HG03558 (cell line): ENCODE measurements at regions not wholly inside any gene's neighbourhood (a gene's known extent, or its start where the extent isn't known, plus 50 kb on each side); places are given as distances from the start of the nearest gene placed in this dataset.
"Not testable (repeated sequence)": the region's sequence is repeated elsewhere in the genome, so short reads cannot be mapped to it uniquely, and the experiment has no call there.

Experiments used
- ATAC-seq: cut with Tn5 transposase; IDR thresholded peaks from one replicate; pipeline ENCODE4 v1.9.1; 2021; ENCODE audit warnings: moderate number of reproducible peaks; ENCODE audit not compliant: unreplicated experiment; ENCODE audit errors: extremely low read depth

DNA sequence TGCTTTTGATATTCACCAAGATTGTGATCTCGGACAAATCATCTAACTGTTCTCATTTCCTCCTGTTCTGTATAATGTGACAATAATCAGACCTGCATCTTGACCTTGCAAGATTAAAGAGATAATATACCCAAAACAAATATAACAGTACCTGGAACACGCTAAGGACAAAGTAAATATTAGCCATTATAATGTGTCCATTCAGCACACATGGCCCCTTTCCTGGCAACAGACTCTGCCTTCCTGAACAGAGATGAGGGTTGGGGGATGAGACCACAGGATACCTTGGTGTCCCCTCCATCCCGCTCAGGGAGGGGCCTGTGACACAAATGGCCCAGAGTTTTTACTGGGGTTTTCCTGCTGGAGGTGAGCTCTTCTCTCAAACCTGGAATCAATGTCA is 143.4 kb upstream of the SERPINE2 start:
- no peak for ATAC-seq

DNA sequence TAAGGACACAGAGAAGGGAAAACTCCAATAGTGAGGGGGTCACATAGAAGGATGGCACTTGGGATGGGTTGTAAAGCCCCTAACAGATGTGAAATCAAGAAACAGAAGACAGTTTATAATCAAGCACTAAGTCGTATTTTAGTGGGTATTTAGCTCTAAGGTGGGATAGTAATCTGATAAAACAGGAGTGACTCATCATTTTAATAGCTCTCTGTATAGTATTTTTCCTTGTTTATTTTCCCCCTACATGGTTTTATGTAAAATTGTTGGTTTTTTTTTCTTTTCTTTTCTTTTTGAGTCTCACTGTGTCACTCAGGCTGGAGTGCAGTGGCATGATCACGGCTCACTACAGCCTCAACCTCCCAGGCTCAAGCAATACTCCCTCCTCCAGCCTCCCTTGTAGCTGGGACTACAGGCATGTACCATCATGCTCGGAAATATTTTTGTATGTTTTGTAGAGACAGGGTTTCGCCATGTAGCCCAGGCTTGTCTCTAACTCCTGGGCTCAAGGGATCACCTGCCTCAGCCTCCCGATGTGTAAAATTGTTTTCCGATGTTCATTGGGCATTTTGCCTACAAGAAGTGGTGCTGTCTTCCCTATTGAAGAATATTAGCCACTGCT is 142.6 kb upstream of the SERPINE2 start:
- no peak for ATAC-seq

DNA sequence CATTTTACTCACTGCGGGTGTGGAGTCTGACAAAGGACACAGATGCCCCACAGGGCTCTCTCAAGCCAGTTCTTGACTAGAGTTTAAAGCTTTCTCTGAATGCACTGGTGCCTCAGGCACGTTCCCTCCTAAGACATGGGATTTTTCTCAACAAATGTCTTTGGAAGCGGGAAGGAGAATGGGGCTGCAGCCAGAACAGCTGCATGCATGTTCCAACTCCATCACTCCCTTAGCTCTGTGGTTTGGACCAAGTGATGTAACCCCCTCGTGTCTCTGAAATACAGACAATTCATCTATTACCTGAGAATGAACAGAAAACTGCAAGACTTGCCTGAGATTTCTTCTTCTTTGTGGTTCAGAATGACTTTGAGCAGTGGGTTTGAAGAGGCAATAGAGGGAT is 141.7 kb upstream of the SERPINE2 start:
- no peak for ATAC-seq

DNA sequence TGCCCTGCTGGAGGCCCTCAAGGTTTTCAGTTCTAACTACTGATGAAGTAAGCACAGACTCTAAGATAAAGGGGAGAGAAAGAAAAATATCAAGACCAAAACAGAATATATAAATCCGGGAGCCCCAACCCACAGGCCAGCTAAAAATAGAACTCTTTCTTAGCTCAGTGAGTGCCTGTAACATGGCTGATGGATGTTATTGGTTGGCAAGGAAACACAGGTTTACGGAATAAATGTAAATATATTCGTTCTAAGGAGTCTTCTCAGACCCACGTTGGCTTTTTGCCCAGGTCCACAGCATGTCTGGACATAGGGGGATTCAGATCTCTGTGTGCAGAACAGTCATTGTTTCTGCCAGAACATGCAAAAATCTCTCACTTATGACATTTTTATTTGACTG is 139.0 kb upstream of the SERPINE2 start:
- no peak for ATAC-seq

DNA sequence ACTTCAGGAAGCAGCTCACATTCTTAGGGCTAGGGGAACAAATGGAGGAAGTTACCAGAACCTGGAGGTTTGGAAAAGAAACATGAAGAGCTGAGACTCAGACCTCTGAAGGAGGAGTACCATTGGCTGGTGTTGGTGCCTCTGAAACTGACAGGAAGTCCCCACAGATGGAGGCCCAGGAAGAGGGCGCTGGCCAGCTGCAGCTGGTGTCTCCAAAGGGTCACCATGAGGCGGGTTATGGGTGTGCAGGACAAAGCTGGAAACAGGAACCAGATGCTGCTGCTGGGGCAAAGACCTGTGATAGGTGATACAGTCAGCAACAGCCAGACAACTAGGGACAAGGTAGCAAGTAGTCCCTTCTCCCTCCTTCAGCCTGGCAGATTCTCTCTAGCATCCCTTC is 136.5 kb upstream of the SERPINE2 start:
- no peak for ATAC-seq

DNA sequence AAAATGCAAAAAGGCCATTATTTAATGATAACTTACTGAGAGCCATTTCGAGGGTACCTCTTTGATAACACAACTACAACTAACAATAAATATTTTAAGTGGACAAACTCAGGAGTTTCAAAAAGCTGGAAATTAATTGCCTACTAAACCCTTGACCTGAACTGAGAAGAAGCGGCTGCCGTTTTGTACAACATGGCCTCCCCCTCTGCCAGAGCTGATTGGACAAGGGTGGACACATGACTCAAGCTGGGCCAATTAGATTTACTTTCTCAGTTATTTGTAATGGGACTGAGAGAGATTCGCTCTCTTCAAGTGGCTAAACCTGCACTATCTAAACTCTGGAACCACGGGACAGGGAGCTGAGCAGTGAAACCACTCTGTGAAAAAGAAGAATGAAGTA is 135.9 kb upstream of the SERPINE2 start:
- no peak for ATAC-seq

DNA sequence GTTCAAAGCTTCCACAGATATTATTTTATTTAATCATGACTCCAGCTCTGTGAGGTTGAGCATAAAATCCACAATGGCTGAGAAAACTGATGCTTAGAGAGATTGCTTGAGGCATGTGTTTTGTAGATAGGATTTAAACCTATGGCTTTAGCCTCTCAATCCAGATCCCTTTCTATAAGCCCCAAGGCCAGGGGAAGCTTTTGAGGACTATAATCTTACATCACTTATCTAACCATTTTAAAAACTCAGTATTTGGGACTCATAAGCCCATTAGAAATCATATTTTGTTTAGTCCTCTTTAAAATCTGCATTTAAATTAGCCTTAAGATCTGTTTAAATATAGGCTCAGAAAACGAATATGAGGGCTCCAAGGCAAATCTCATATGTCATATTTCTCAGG is 135.4 kb upstream of the SERPINE2 start:
- ATAC-seq: no peak

DNA sequence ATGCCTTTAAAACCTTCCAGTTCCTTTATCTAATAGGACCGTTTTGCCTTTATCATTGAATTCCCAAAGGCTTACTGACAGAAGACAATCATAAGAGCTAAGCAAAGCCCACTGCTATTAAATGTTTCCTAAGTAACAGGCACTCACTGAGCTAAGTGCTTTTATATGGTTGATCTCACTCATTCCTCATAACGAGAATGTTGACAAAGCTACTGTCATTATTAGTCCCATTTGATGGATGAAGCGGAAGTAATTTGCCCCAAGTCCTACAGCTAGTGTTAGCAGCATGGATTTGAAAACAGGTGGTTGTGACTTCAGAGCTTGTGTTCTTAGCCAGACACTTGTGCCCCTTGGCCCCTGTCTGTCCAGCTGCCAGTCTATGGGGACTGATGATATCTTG is 134.8 kb upstream of the SERPINE2 start:
- no peak for ATAC-seq

DNA sequence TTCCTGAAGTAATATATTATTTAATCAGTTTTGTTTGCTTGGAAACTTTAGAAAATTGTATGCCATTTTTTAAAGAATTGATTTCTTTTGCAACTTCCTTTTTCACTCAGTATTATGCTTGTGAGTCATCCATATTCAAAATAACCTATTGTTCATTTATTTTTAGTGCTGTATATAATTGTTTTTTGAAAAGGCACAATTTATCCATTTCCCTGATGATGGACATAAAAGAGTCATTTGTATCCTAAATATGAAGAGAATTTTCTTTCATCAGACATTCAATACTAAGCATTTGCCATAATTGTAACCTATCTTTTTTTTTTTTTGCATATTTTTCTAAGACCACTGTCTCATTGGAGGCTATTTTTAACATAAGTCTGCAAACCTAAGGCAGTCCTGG is 134.1 kb upstream of the SERPINE2 start:
- no peak for ATAC-seq

DNA sequence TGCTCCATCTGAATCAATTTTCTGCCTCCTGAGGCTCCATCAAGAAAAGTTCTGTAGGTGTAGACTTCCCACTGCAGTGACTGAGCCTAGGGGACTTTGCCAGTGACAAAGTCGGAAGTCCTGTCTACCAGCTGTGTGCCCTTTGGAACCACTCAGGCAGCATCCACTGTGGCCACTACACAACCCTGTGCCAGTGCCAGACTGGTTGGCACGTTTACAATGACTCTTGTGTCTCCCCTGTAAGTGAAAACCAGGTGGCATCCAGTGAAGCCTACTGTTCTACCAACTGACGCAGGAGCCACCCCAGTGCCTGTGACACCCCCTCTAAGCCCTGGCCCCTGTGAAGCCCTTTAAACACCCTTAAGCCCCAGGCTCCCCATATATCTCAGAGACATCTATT is 132.1 kb upstream of the SERPINE2 start:
- ATAC-seq: no peak

DNA sequence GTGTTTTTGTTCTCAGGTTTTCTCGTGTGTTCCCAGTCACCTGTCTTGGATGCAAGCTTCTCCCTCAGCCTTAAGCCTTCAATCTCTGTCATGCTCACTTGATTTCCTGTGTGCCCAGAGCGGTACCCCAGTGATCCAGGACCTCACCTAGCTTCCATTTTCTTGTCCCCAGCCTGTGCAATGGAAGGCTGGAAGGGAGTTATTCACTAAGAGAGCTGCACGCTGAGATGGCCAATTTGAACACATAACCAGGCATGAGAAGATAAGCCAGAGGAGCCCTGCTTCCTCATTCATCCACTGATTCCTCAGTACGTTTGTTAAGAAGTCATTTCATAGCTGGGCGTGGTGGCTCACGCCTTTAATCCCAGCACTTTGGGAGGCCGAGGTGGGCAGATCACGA is 130.8 kb upstream of the SERPINE2 start:
- ATAC-seq: no peak

DNA sequence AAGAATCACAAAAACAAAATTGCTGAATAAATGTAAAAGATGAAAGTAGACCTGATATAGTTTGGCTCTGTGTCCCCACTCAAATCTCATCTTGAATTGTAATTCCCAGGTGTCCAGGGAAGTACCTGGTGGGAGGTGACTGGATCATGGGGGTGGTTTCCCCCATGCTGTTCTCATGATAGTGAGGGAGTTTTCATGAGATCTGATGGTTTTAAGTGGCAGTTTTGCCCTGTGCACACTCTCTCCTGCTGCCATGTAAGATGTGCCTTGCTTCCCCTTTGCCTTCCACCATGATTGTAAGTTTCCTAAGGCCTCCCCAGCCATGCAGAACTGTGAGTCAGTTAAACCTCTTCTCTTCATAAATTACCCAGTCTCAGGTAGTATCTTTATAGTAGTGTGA is 128.7 kb upstream of the SERPINE2 start:
- ATAC-seq: not testable (repeated sequence)

DNA sequence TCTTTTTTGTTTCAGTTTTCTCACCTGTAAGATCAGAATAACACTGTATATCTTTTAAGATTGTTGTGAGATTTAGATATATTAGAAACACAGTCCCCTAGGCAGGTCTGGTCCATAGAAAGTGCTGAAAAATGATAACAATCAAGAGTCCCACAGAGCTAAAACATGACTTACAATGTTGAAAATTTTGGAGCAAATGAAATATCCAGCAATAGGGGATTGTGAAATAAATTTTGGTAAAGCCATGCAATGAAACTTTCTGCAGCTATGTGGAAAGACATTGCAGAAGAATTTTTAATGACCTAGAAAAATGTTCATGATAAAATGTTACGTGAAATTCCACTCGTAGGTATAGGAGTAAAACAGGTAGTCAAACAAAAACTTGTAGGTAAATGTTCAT is 127.6 kb upstream of the SERPINE2 start:
- no peak for ATAC-seq

DNA sequence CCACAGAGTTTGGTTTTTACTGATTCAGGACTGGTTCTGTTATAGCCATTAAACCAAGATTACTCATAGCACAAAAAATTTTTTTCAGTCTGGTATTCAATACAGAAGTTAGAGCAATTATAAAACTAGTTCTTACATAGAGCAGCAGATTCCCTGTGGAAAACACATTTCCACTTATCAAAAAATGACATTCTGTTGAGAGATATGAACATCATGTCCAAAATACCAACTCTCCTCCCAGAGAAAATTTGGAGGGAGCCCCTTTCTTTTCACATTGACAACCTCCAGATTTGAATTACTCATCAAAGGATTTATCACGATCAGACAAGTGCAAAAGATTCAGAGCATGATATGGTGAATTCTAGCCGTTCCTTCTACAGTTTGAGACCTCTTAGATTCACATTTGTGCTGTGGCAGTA is 126.8 kb upstream of the SERPINE2 start:
- ATAC-seq: no peak

DNA sequence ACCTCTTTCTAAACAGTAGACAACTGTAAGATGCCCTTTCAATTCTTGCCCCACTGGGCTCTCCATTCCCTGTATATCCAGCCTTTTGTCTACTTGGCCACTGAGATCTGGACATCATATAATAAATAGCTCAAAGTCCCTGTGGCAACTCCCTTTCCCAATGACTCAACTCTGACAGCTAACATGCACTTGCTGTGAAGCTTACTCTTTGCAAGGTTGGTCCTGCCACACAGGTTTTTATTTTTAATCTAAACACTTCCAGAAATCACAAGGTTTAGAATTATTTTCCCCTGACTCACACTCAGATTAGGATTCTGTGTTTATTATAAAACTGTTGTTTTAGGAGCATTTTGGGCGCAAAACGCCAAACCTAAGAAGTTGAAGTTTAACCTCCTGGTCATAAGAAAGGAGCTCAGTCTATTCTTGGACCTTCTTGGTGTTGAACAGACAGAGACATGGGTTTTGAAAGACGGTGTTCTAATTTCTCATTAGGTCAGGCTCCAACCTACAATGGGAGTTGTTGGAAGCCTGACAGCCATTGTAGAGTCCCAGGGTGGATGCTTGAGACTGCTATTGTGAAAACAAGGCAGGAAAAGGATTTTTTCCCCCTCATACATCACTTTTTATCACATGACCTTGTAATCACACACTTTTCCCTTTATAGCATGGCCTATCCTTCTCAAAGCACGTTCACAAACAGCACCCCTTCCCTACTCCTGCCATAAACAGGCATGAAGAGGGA is 124.7 kb upstream of the SERPINE2 start:
- no peak for ATAC-seq

DNA sequence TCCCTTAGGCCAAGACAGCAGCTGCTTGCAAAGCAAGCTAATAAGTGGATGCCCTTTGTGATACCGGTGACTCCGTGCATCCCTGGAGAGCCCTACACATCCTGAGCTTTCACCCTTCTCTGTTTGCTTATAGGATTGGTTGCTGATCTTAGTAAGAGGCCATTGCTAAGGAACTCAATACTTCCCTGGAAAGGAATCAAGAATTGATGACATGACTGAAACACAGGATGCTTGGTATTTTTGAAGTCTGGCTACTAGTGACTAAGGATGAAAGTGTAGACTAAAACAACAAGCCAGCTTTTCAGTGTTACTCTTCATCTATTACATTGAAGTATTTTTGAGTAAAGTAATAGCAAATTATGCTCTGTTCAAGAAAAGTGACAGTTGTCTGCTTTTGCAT is 123.0 kb upstream of the SERPINE2 start:
- no peak for ATAC-seq

DNA sequence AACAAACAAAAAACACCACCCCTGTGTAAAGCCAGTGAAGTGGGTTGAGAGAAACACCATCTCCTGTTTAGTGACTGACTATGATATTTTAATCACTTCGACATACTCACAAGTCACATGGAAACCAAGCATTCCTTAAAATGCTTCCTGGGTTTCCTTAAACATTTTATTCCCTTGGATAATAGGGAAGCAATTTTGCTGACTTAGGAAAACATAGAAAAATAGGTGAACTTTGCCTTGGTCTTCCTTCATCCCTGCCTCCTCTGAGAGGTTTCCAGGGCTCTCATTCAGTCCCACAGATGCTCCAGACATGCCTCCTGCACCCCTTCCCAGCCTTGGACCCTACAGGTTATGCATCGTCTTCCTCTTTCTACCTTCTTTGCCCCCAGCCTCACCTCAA is 122.6 kb upstream of the SERPINE2 start:
- no peak for ATAC-seq

DNA sequence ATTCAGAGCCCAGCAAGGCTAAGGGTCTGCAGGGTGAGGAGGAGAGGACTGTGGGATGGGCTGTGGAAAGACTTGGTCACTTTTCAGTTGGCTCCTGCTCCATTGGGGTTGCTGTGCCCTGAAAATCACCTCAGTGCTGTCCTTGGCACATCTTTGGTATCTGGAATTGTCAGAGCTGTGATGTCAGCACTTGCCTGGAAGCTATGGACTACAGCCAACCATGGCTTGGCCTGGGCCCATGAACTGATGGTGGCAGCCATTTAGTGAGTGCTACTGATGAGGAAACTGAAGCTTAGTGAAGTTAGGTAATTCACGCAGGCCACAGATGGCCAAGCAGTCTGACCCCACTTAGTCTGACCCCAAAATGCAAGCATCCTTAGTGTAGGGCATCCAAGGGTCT is 121.8 kb upstream of the SERPINE2 start:
- no peak for ATAC-seq

DNA sequence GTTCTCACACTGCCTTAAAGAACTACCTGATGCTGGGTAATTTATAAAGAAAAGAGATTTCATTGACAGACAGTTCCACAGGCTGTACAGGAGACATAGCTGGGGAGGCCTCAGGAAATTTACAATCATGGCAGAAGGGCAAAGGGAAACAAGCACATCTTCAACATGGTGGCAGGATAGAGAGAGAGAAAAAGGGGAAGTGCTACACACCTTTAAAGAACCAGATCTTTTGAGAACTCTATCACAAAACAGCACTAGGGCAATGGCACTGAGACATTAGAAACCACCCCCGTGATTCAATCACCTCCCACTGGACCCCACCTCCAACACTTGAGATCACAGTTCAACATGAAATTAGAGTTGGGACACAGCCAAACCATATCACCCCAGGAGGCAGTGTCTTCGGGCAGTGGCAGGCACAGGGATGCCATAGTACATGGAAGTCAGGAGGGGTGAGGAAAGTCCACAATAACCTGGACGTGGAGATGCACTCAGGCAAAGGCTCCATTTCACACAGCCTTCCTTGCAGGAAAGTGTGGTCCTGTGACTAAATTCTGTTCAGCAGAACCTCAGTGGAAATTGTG is 120.4 kb upstream of the SERPINE2 start:
- ATAC-seq: no peak

DNA sequence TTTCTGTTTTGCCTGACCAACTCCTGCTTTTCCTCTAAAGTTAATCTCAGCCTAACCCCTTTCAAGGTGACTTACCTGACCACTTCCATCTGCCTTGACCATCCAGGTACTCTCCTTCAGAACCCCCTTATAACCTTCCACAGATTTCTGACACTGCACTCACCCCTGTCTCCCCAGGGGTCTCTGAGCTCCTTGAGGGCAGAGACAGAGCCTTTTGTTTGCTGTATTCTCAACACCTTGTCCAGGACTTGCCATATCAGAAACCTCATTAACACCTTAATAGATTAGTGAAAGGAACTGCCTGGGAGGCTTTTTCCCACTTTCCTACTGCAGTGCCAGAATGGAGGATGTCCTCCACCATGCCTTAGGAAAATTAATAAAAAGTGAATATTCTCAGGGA is 119.7 kb upstream of the SERPINE2 start:
- ATAC-seq: no peak

DNA sequence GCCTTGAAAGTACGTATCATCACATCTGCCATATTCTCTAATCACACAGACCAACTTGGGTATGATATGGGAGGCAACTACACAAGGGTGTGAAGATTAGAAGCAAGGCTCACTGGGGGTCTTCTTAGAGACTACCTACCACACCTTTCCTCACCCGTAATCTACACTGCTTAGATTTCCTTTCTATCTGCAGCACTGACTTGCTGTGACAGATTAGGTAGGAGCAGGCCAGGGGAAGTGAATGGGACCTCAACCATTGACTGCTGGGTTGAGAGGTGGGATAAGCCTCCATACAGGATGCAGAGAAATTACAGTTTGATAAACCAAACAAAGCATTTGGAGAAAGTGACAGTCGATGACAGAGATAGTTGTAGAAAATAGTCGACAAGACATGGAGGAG is 119.0 kb upstream of the SERPINE2 start:
- ATAC-seq: no peak

DNA sequence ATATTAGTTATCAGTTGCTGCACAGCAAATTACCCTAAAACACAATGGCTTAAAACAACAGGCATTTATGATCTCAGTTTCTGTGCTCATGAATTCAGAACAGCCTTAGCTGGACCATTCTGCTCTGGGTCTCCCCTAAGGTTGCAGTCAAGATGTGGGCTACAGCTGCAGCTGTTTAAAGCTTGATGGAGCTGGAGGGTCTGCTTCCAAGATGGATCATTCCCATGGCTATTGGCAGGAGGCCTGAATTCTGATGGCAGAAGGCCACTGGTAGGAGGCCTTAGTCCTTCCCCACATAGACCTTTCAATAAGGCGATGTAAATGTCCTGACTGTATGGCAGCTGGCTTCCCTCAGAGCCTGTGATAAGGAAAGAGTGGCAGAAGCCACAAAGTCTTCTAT is 118.6 kb upstream of the SERPINE2 start:
- ATAC-seq: no peak
